ENCODE measurements at regions not wholly inside any gene's neighbourhood (a gene's known extent, or its start where the extent isn't known, plus 50 kb on each side); places are given as distances from the start of the nearest gene placed in this dataset. TPM values are rescaled to one million over a fixed set of nuclear protein-coding genes. Genes with fewer than 3 reads are reported as not detected.

GRCh38 chr4:1459722-1460511 lies 53.7 kb upstream of the NKX1-1 start:
- TF ChIP-seq CTCF (IDR thresholded peaks at IDR 0.05) = no peak
- DNase-seq (ENCODE audit: low spot score) (no peak), ATAC-seq (ENCODE audit: low FRiP score) (no peak)

- DNase-seq (ENCODE audit: low spot score) (no peak), ATAC-seq (ENCODE audit: low FRiP score) (no peak)
- TF ChIP-seq CTCF (IDR thresholded peaks at IDR 0.05) = no peak
These were observed 53.0 kb upstream of the NKX1-1 start for GRCh38 chr4:1459081-1459721.

GRCh38 chr4:1458581-1458980 lies 52.3 kb upstream of the NKX1-1 start:
- DNase-seq (ENCODE audit: low spot score) (no peak), ATAC-seq (ENCODE audit: low FRiP score) (no peak)
- no peak for TF ChIP-seq CTCF (IDR thresholded peaks at IDR 0.05)

Small RNAs in the stretch of these regions (small RNA-seq; reads per million reads assigned to genes)
- gene AC147067.2 = not detected
